ENCODE measurements at regions not wholly inside any gene's neighbourhood (a gene's known extent, or its start where the extent isn't known, plus 50 kb on each side); places are given as distances from the start of the nearest gene placed in this dataset.

DNA sequence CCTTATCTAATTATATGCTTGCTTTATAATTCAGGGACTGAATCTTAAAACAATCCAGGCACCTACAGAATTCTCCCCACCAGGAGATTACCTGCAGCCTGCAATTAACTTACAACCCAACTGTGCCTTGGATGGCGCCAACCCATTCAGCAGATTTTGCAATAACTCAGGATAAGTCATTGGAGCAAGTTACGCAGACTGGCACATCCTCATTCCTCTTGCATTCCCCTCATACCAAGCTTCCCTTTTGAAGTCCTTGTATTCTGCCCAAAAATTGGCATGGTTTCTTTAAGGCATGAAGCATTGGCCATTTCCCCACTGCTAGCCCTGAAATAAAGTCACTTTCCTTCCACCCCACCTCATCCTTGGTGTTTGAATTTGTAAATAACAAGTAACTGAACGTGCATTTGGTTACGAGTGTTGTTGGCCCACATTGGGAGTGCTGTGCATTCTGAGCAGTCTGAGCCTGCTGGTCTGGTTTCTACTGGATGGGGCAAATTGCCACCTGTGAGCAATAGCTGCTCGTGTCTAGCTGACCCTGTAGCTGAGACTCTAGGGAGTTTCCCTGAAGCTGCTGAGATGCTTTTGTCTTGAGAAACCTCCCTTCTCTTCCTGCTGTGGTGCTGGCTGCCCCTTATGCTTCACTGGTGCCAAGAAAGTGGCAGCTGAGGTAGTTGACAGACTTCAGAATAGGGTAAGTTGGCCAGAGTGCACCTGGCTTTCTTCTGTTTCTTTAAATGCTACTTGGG is 99.2 kb upstream of the SCAF11 start:
- TF ChIP-seq POLR2A (IDR thresholded peaks at IDR 0.05) (no peak), EP300 (IDR thresholded peaks at IDR 0.05) (no peak)
- TF ChIP-seq, protein P1, sequence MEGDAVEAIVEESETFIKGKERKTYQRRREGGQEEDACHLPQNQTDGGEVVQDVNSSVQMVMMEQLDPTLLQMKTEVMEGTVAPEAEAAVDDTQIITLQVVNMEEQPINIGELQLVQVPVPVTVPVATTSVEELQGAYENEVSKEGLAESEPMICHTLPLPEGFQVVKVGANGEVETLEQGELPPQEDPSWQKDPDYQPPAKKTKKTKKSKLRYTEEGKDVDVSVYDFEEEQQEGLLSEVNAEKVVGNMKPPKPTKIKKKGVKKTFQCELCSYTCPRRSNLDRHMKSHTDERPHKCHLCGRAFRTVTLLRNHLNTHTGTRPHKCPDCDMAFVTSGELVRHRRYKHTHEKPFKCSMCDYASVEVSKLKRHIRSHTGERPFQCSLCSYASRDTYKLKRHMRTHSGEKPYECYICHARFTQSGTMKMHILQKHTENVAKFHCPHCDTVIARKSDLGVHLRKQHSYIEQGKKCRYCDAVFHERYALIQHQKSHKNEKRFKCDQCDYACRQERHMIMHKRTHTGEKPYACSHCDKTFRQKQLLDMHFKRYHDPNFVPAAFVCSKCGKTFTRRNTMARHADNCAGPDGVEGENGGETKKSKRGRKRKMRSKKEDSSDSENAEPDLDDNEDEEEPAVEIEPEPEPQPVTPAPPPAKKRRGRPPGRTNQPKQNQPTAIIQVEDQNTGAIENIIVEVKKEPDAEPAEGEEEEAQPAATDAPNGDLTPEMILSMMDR (IDR thresholded peaks at IDR 0.05): no peak

All from ovary (tissue), 3 donors.